ENCODE measurements at regions not wholly inside any gene's neighbourhood (a gene's known extent, or its start where the extent isn't known, plus 50 kb on each side); places are given as distances from the start of the nearest gene placed in this dataset.

DNA sequence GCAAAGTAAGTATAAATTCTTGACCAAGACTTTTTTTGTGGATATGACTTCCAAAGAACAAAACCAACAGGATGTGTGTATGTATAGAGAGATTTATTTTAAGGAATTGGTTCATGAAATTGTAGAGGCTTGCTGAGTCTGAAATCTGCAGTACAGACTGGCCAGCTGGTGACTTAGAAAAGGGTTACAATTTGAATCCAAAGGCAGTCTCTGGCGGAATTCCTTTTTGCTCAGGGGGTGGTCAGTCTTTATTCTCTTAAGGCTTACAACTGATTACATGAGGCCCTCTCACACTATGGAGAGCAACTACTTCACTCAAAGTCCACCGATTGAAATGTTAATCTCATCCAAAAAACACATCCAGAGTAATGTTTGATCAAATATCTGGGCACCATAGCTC is 100.1 kb upstream of the IMMP2L start:
- no peak overlapping the region for H3K4ac ChIP-seq (replicated peaks; ENCODE audit: insufficient read length, low read depth, low read length)
- H3K23me2 ChIP-seq (ENCODE audit: low read depth, low read length) = no peaks in the 10 kb centered on the region
- no peaks in the 10 kb centered on the region for H3K79me2 ChIP-seq (ENCODE audit: control insufficient read depth in 1 of 2, insufficient read depth in 2 of 2, low read length in 2 of 2)
- H3K79me1 ChIP-seq (ENCODE audit: low read depth, low read length) = no peaks in the 10 kb centered on the region
- no peak overlapping the region for H4K91ac ChIP-seq (replicated peaks; ENCODE audit: insufficient read length, low read length)
- no peak overlapping the region for H2AFZ ChIP-seq (ENCODE audit: low read length)
- 82% methylated on average over 2 of the region's 2 CpGs; no CpG with 5 or more reads in 1 of the 2 experiments for WGBS, 2 experiments (ENCODE audit: extremely low coverage in 1 of 2, insufficient coverage in 1 of 2, insufficient read length in 1 of 2, insufficient replicate concordance in 2 of 2, low coverage in 1 of 2, low lambda C conversion rate in 2 of 2, missing lambda C conversion rate in 1 of 2)
- H3K36me3 ChIP-seq (ENCODE audit: control insufficient read depth in 2 of 4, insufficient read depth in 4 of 4, low read length in 3 of 4) = no peaks in the 10 kb centered on the region
- CTCF ChIA-PET (ENCODE audit: partially characterized antibody) = interaction anchor here (3.7 kb wide), 1 partner anchor 68 kb away, joined by 14 read pairs; no protein-coding TSS in a partner anchor
- no peak overlapping the region for H2BK20ac ChIP-seq (ENCODE audit: low read length)
- no peak overlapping the region for H2BK12ac ChIP-seq (ENCODE audit: low read depth, low read length)
- no peak overlapping the region for H2BK15ac ChIP-seq (ENCODE audit: low read length)
- POLR2A ChIA-PET (ENCODE audit: partially characterized antibody) = no interaction called here
- no peak overlapping the region for H3K4me3 ChIP-seq (ENCODE audit: extremely low read depth in 1 of 4, insufficient read depth in 2 of 4, low read depth in 3 of 4, low read length in 4 of 4)
- H3K9ac ChIP-seq (replicated peaks in 1 of 4; ENCODE audit: extremely low read depth in 1 of 4, low read depth in 3 of 4, low read length in 3 of 4) = no peak overlapping the region
- TF ChIP-seq SIRT6 (IDR thresholded peaks at IDR 0.05; ENCODE audit: low read length) = no peak
- no peak for TF ChIP-seq POU5F1 (IDR thresholded peaks at IDR 0.05; ENCODE audit: low read depth, low read length)
- TF ChIP-seq RXRA (IDR thresholded peaks at IDR 0.05; ENCODE audit: insufficient read depth, low read depth, low read length) = no peak
- TF ChIP-seq, protein P1, sequence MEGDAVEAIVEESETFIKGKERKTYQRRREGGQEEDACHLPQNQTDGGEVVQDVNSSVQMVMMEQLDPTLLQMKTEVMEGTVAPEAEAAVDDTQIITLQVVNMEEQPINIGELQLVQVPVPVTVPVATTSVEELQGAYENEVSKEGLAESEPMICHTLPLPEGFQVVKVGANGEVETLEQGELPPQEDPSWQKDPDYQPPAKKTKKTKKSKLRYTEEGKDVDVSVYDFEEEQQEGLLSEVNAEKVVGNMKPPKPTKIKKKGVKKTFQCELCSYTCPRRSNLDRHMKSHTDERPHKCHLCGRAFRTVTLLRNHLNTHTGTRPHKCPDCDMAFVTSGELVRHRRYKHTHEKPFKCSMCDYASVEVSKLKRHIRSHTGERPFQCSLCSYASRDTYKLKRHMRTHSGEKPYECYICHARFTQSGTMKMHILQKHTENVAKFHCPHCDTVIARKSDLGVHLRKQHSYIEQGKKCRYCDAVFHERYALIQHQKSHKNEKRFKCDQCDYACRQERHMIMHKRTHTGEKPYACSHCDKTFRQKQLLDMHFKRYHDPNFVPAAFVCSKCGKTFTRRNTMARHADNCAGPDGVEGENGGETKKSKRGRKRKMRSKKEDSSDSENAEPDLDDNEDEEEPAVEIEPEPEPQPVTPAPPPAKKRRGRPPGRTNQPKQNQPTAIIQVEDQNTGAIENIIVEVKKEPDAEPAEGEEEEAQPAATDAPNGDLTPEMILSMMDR (IDR thresholded peaks at IDR 0.05; ENCODE audit: control extremely low read depth in 1 of 3, insufficient read depth in 1 of 3, low read depth in 1 of 3, low read length in 3 of 3) = no peak
- TF ChIP-seq RFX5 (IDR thresholded peaks at IDR 0.05; ENCODE audit: borderline replicate concordance, low read depth, low read length) = no peak
- H3K27me3 ChIP-seq (replicated peaks in 1 of 4; ENCODE audit: control insufficient read depth in 3 of 4, extremely low read depth in 1 of 4, insufficient read depth in 3 of 4, low read length in 3 of 4) = no peaks in the 10 kb centered on the region
- DNase-seq (ENCODE audit: low read depth in 1 of 2, low spot score in 2 of 2) (no peak), FAIRE-seq (no peak)
- H4K20me1 ChIP-seq (replicated peaks in 1 of 2; ENCODE audit: control insufficient read depth in 1 of 2, insufficient read depth in 2 of 2, low read length in 2 of 2) = no peaks in the 10 kb centered on the region
- H3K9me3 ChIP-seq (ENCODE audit: insufficient read depth in 2 of 2, low read depth in 1 of 2, low read length in 1 of 2) = no peaks in the 10 kb centered on the region
- H3K4me2 ChIP-seq (ENCODE audit: insufficient read depth in 1 of 2, low read depth in 2 of 2, low read length in 2 of 2) = no peak overlapping the region
- H3K14ac ChIP-seq (ENCODE audit: insufficient read length) = no peak overlapping the region
- no peak overlapping the region for H3K56ac ChIP-seq (replicated peaks; ENCODE audit: insufficient read length, low read depth, low read length)
- no peak overlapping the region for H3K18ac ChIP-seq (ENCODE audit: extremely low read depth, low read length)
- no peak overlapping the region for H2AK5ac ChIP-seq (ENCODE audit: low read depth, low read length)
- no peak overlapping the region for H4K5ac ChIP-seq (ENCODE audit: insufficient read length, low read depth, low read length)
- H4K8ac ChIP-seq (ENCODE audit: extremely low read depth, insufficient read depth, low read length) = no peak overlapping the region
- no peak overlapping the region for H3K27ac ChIP-seq (ENCODE audit: low read depth, low read length)
- H3K23ac ChIP-seq (ENCODE audit: insufficient read length) = no peak overlapping the region
- no peaks in the 10 kb centered on the region for H3K4me1 ChIP-seq (replicated peaks in 1 of 4; ENCODE audit: control insufficient read depth in 3 of 4, insufficient read depth in 4 of 4, low read length in 3 of 4)
- no peak overlapping the region for H2BK120ac ChIP-seq (replicated peaks; ENCODE audit: low read depth, low read length)
- H2BK5ac ChIP-seq (ENCODE audit: low read depth, low read length) = no peak overlapping the region

Measured in H1 (cell line).